ENCODE measurements at regions not wholly inside any gene's neighbourhood (a gene's known extent, or its start where the extent isn't known, plus 50 kb on each side); places are given as distances from the start of the nearest gene placed in this dataset.
"Not testable (repeated sequence)": the region's sequence is repeated elsewhere in the genome, so short reads cannot be mapped to it uniquely, and the experiment has no call there.

- peak; percentile 37 for DNase-seq (ENCODE audit: low spot score)
Measured at GRCh38 chr20:19026121-19026878, 186.1 kb upstream of the SLC24A3 start.

GRCh38 chr20:19026901-19027644 is 185.4 kb upstream of the SLC24A3 start:
- peak; percentile 32 for DNase-seq (ENCODE audit: low spot score)

GRCh38 chr20:19027971-19028370 is 184.5 kb upstream of the SLC24A3 start:
- no peak for DNase-seq (ENCODE audit: low spot score)

- DNase-seq (ENCODE audit: low spot score) = no peak
Measured at GRCh38 chr20:19041787-19042186, 170.7 kb upstream of the SLC24A3 start.

- DNase-seq (ENCODE audit: low spot score) = no peak
Measured at GRCh38 chr20:19045371-19045770, 167.1 kb upstream of the SLC24A3 start.

- DNase-seq (ENCODE audit: low spot score) = peak; percentile 88
Measured at GRCh38 chr20:19047040-19047950, 165.1 kb upstream of the SLC24A3 start.

GRCh38 chr20:19047951-19048296 is 164.5 kb upstream of the SLC24A3 start:
- DNase-seq (ENCODE audit: low spot score) = no peak

- DNase-seq (ENCODE audit: low spot score) = peak; percentile 49
Measured at GRCh38 chr20:19048995-19049501, 163.4 kb upstream of the SLC24A3 start.

GRCh38 chr20:19049514-19049913 is 162.9 kb upstream of the SLC24A3 start:
- no peak for DNase-seq (ENCODE audit: low spot score)

- DNase-seq (ENCODE audit: low spot score) = no peak
Measured at GRCh38 chr20:19056909-19057308, 155.5 kb upstream of the SLC24A3 start.

- not testable (repeated sequence) for DNase-seq (ENCODE audit: low spot score)
Measured at GRCh38 chr20:19064788-19065187, 147.7 kb upstream of the SLC24A3 start.

GRCh38 chr20:19067986-19068385 is 144.5 kb upstream of the SLC24A3 start:
- DNase-seq (ENCODE audit: low spot score) = no peak

- DNase-seq (ENCODE audit: low spot score) = no peak
Measured at GRCh38 chr20:19070026-19070425, 142.4 kb upstream of the SLC24A3 start.

- DNase-seq (ENCODE audit: low spot score) = no peak
Measured at GRCh38 chr20:19070681-19071445, 141.6 kb upstream of the SLC24A3 start.

- DNase-seq (ENCODE audit: low spot score) = no peak
Measured at GRCh38 chr20:19071446-19071725, 141.1 kb upstream of the SLC24A3 start.

GRCh38 chr20:19071902-19072498 is 140.4 kb upstream of the SLC24A3 start:
- DNase-seq (ENCODE audit: low spot score) = no peak

GRCh38 chr20:19072988-19073387 is 139.5 kb upstream of the SLC24A3 start:
- DNase-seq (ENCODE audit: low spot score) = no peak

- no peak for DNase-seq (ENCODE audit: low spot score)
Measured at GRCh38 chr20:19073584-19074218, 138.7 kb upstream of the SLC24A3 start.

GRCh38 chr20:19074356-19074755 is 138.1 kb upstream of the SLC24A3 start:
- DNase-seq (ENCODE audit: low spot score) = no peak

- peak; percentile 57 for DNase-seq (ENCODE audit: low spot score)
Measured at GRCh38 chr20:19074828-19075516, 137.5 kb upstream of the SLC24A3 start.

Measured in ureter (tissue), 1 donor.